DND-41 (cell line): ENCODE measurements at regions not wholly inside any gene's neighbourhood (a gene's known extent, or its start where the extent isn't known, plus 50 kb on each side); places are given as distances from the start of the nearest gene placed in this dataset.

Source experiments
- ATAC-seq: fragments of 200-7000 bp; cut with Tn5 transposase; 3 replicates; pipeline ENCODE4 v1.9.1; 2021; ENCODE audit warnings: low read depth; ENCODE audit not compliant: insufficient read depth
- DNase-seq: peaks from one replicate; pipeline ENCODE4 v3.0.0-alpha.2; 2020
- H2AFZ ChIP-seq: 2 replicates; pipeline ENCODE4 v1.6.0; 2012; ENCODE audit warnings: low read depth, low read length
- H3K27ac ChIP-seq: 2 replicates; pipeline ENCODE4 v1.5.1; 2012; ENCODE audit warnings: low read length, inconsistent platforms
- H3K27me3 ChIP-seq: fragments of 200-600 bp; sonication (generic); 2 replicates; pipeline ENCODE4 v1.6.0; 2012; ENCODE audit warnings: low read length, mild to moderate bottlenecking, inconsistent platforms; ENCODE audit not compliant: insufficient read depth, poor library complexity
- H3K36me3 ChIP-seq: 2 replicates; pipeline ENCODE4 v1.5.1; 2012; ENCODE audit warnings: low read length, inconsistent platforms; ENCODE audit not compliant: insufficient read depth
- H3K4me1 ChIP-seq: 2 replicates; pipeline ENCODE4 v1.5.1; 2012; ENCODE audit warnings: mild to moderate bottlenecking, low read length; ENCODE audit not compliant: insufficient read depth
- H3K4me2 ChIP-seq: 2 replicates; pipeline ENCODE4 v1.6.0; 2012; ENCODE audit warnings: mild to moderate bottlenecking, moderate library complexity, low read length, inconsistent platforms; ENCODE audit not compliant: insufficient read depth
- H3K4me3 ChIP-seq, 2 experiments: fragments of 200-600 bp in 1 of 2; shearing (Covaris generic) in 1 of 2; 2 replicates each; pipeline ENCODE4 v1.5.1; 2012 to 2016; ENCODE audit warnings: inconsistent platforms in 2 of 2, low read length in 2 of 2, mild to moderate bottlenecking in 2 of 2, low read depth in 1 of 2, moderate library complexity in 1 of 2
- H3K79me2 ChIP-seq: 2 replicates; pipeline ENCODE4 v1.6.0; 2012; ENCODE audit warnings: low read length, inconsistent platforms; ENCODE audit not compliant: insufficient read depth
- H3K9ac ChIP-seq: 2 replicates; pipeline ENCODE4 v1.6.0; 2012; ENCODE audit warnings: low read depth, mild to moderate bottlenecking, inconsistent platforms, low read length, moderate library complexity
- H3K9me3 ChIP-seq: 2 replicates; pipeline ENCODE4 v1.5.1; 2012; ENCODE audit warnings: low read length, moderate library complexity, mild to moderate bottlenecking, inconsistent platforms; ENCODE audit not compliant: insufficient read depth, severe bottlenecking
- H4K20me1 ChIP-seq: 2 replicates; pipeline ENCODE4 v1.6.0; 2012; ENCODE audit warnings: low read length; ENCODE audit not compliant: insufficient read depth
- EZH2 ChIP-seq: IDR thresholded peaks from 3 replicates; pipeline ENCODE4 v1.6.1; 2012; ENCODE audit warnings: borderline replicate concordance, low read depth, mild to moderate bottlenecking, moderate library complexity, low read length, inconsistent platforms; ENCODE audit not compliant: severe bottlenecking
- TF ChIP-seq, protein P1 (sequence below): IDR thresholded peaks from 2 replicates; pipeline ENCODE4 v1.5.1; 2012; ENCODE audit warnings: borderline replicate concordance, low read length, moderate library complexity, mild to moderate bottlenecking; ENCODE audit not compliant: poor library complexity, severe bottlenecking; ENCODE audit errors: extremely low read depth

DNA sequence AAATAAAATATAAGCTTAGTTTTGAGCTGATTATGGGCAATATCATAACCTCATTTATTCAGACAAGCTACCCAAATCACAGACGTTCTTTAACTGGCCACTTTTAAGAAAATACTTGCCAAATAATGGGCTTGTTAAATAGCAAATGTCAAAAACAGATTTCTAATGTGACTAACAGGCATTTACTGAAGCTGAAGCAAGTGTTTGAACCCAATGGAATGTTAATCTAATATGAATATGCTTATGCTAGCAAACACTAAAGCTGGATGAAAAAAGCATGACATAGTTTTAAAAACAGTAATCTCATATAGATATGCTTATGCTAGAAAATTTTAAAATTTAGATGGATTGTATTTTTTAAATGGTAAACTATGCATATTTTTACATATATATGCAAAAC is 411.6 kb upstream of the PTGER4 start:
- Histone ChIP-seq H3K9ac (no peak overlapping the region), H3K4me2 (no peak overlapping the region), H4K20me1 (no peaks in the 10 kb centered on the region), H3K9me3 (no peaks in the 10 kb centered on the region), H3K4me1 (peaks cover 6% of the 10 kb centered on the region; the same call in 1 of the 2 replicates), H3K4me3 (no peak overlapping the region), H3K27ac (no peak overlapping the region), H2AFZ (no peak overlapping the region), H3K27me3 (no peaks in the 10 kb centered on the region), H3K79me2 (no peaks in the 10 kb centered on the region), H3K36me3 (no peaks in the 10 kb centered on the region)
- DNase-seq, result no peak
- TF ChIP-seq EZH2, result no peak
- ATAC-seq, result no peak

DNA sequence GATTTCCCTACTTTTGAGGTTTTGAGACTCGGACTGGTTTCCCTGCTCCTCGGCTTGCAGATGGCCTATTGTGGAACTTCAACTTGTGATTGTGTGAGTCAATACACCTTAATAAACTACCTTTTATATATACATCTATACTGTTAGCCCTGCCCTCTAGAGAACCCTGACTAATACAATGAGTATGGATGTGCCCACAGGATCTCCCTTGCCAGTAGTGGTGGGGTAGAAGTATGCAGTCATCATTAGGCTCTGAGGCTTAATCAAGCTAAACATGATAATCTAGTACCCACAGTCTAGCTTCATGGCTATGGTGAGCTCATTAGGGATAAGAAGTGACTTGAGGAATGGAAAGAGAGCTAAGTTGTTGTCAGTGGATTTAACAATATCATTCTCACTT is 412.8 kb upstream of the PTGER4 start:
- no peak overlapping the region for H3K4me2 ChIP-seq
- peaks cover 6% of the 10 kb centered on the region; the same call in 1 of the 2 replicates for H3K4me1 ChIP-seq
- no peaks in the 10 kb centered on the region for H3K79me2 ChIP-seq
- TF ChIP-seq, protein P1, sequence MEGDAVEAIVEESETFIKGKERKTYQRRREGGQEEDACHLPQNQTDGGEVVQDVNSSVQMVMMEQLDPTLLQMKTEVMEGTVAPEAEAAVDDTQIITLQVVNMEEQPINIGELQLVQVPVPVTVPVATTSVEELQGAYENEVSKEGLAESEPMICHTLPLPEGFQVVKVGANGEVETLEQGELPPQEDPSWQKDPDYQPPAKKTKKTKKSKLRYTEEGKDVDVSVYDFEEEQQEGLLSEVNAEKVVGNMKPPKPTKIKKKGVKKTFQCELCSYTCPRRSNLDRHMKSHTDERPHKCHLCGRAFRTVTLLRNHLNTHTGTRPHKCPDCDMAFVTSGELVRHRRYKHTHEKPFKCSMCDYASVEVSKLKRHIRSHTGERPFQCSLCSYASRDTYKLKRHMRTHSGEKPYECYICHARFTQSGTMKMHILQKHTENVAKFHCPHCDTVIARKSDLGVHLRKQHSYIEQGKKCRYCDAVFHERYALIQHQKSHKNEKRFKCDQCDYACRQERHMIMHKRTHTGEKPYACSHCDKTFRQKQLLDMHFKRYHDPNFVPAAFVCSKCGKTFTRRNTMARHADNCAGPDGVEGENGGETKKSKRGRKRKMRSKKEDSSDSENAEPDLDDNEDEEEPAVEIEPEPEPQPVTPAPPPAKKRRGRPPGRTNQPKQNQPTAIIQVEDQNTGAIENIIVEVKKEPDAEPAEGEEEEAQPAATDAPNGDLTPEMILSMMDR, result no peak
- TF ChIP-seq EZH2, result no peak
- H3K9ac ChIP-seq, result no peak overlapping the region
- no peak overlapping the region for H3K4me3 ChIP-seq
- no peaks in the 10 kb centered on the region for H3K36me3 ChIP-seq
- no peaks in the 10 kb centered on the region for H3K9me3 ChIP-seq
- ATAC-seq (no peak), DNase-seq (no peak)
- no peak overlapping the region for H2AFZ ChIP-seq
- no peaks in the 10 kb centered on the region for H4K20me1 ChIP-seq
- no peak overlapping the region for H3K27ac ChIP-seq
- H3K27me3 ChIP-seq, result no peaks in the 10 kb centered on the region

DNA sequence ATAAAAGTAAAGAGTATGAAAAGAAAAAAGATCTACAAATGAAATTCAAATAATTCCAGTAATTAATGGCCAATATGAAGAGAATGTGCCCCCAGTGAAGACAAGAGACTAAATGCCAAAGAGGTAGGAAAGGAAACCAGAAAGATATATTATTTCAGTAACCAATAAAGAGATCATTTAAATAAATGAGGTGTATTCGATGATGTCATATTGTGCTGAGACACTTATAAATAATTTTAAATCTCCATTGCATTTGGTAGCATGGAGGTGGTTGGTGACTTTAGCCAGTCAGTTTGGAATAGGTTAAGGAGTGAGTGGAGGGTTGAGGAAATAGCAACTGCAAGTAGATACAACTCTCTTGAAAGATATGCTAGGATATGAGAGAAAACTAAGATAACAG is 417.7 kb upstream of the PTGER4 start:
- no peaks in the 10 kb centered on the region for H3K36me3 ChIP-seq
- H3K4me1 ChIP-seq, result peaks cover 14% of the 10 kb centered on the region
- no peaks in the 10 kb centered on the region for H3K27me3 ChIP-seq
- H2AFZ ChIP-seq, result no peak overlapping the region
- no peaks in the 10 kb centered on the region for H3K79me2 ChIP-seq
- ATAC-seq (no peak), DNase-seq (no peak)
- H3K9ac ChIP-seq, result no peak overlapping the region
- peaks cover 6% of the 10 kb centered on the region for H3K9me3 ChIP-seq
- TF ChIP-seq, protein P1, result no peak
- TF ChIP-seq EZH2, result no peak
- H3K27ac ChIP-seq, result no peak overlapping the region
- H4K20me1 ChIP-seq, result no peaks in the 10 kb centered on the region
- no peak overlapping the region for H3K4me3 ChIP-seq
- no peak overlapping the region for H3K4me2 ChIP-seq

DNA sequence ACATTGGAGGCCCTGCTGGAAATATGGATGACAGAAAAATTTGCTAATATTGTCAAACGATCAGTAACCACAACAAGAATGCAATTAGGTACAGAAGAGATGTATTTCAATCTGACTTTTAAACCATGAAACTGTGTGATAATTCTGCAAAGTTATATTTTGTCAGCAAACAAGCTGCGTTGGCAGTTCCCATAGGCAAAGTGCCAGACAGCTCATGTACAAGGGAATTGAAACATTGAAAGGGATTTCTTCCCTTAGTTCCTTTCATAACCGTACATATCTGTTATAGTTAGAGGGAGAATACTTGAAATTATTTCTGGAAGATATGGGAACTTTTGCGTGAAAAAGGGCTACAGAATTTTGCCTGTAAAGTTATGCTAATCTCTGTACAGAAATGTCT is 419.4 kb upstream of the PTGER4 start:
- Histone ChIP-seq H3K9me3 (peaks cover 6% of the 10 kb centered on the region), H3K27me3 (no peaks in the 10 kb centered on the region), H3K79me2 (no peaks in the 10 kb centered on the region), H3K4me2 (no peak overlapping the region), H3K36me3 (no peaks in the 10 kb centered on the region), H3K4me1 (peaks cover 14% of the 10 kb centered on the region), H3K27ac (no peak overlapping the region), H3K9ac (no peak overlapping the region), H2AFZ (no peak overlapping the region), H4K20me1 (no peaks in the 10 kb centered on the region), H3K4me3 (no peak overlapping the region)
- TF ChIP-seq, protein P1, result no peak
- no peak for TF ChIP-seq EZH2
- no peak for DNase-seq
- no peak for ATAC-seq
